H1 (cell line): ENCODE measurements at regions not wholly inside any gene's neighbourhood (a gene's known extent, or its start where the extent isn't known, plus 50 kb on each side); places are given as distances from the start of the nearest gene placed in this dataset.

Experiments used
- CTCF ChIA-PET: fragments of 300-600 bp; sonication (Branson Sonifier 250); formaldehyde crosslinking; loops from one replicate; lab custom pipeline; 2021; ENCODE audit not compliant: partially characterized antibody; lab: Charles Lee
- POLR2A ChIA-PET: fragments of 300-600 bp; sonication (Branson Sonifier 250); formaldehyde crosslinking; loops from one replicate; lab custom pipeline; 2021; ENCODE audit warnings: inconsistent platforms; ENCODE audit not compliant: partially characterized antibody; lab: Charles Lee
- DNase-seq, 2 experiments: peaks; one replicate each; pipeline versions ENCODE4 v3.0.0 to v3.0.0-alpha.2; 2010 to 2022; ENCODE audit warnings: low spot score in 2 of 2, low read depth in 1 of 2, mixed read lengths in 1 of 2
- FAIRE-seq: peaks from 2 replicates; lab custom pipeline; 2011; peaks lifted over from hg19 to GRCh38; lab: Jason Lieb, UNC
- H2AFZ ChIP-seq: 2 replicates; pipeline ENCODE4 v1.8.1; 2012; ENCODE audit warnings: low read length, inconsistent platforms
- H2AK5ac ChIP-seq: 2 replicates; pipeline ENCODE4 v1.6.1; 2013; ENCODE audit warnings: low read depth, low read length
- H2BK120ac ChIP-seq: replicated peaks from 2 replicates; pipeline ENCODE3; 2013; ENCODE audit warnings: low read depth, low read length, inconsistent platforms
- H2BK12ac ChIP-seq: 2 replicates; pipeline ENCODE4 v1.6.1; 2013; ENCODE audit warnings: low read depth, low read length
- H2BK15ac ChIP-seq: 2 replicates; pipeline ENCODE4 v1.6.1; 2013; ENCODE audit warnings: low read length
- H2BK20ac ChIP-seq: 2 replicates; pipeline ENCODE4 v1.6.1; 2013; ENCODE audit warnings: low read length
- H2BK5ac ChIP-seq: 2 replicates; pipeline ENCODE4 v1.6.1; 2013; ENCODE audit warnings: low read depth, low read length
- H3K14ac ChIP-seq: 2 replicates; pipeline ENCODE4 v1.6.1; 2013; ENCODE audit warnings: inconsistent platforms; ENCODE audit not compliant: insufficient read length
- H3K18ac ChIP-seq: 2 replicates; pipeline ENCODE4 v1.6.1; 2013; ENCODE audit warnings: low read length; ENCODE audit errors: extremely low read depth
- H3K23ac ChIP-seq: 2 replicates; pipeline ENCODE4 v1.6.1; 2013; ENCODE audit warnings: inconsistent platforms; ENCODE audit not compliant: insufficient read length
- H3K23me2 ChIP-seq: 2 replicates; pipeline ENCODE4 v1.6.1; 2013; ENCODE audit warnings: low read depth, low read length
- H3K27ac ChIP-seq: 2 replicates; pipeline ENCODE4 v1.6.1; 2011; ENCODE audit warnings: low read depth, low read length, inconsistent platforms
- H3K27me3 ChIP-seq, 4 experiments: replicated peaks in 1 of 4; 1 replicate in 1 of 4; 2 replicates in 3 of 4; pipeline versions ENCODE4 v1.6.1 to v1.8.1; 2011 to 2013; ENCODE audit warnings: low read length in 3 of 4, mild to moderate bottlenecking in 3 of 4, inconsistent platforms in 2 of 4, mixed read lengths in 2 of 4, moderate library complexity in 1 of 4; ENCODE audit not compliant: control insufficient read depth in 3 of 4, insufficient read depth in 3 of 4; ENCODE audit errors: extremely low read depth in 1 of 4
- H3K36me3 ChIP-seq, 4 experiments: 2 replicates each; pipeline versions ENCODE4 v1.6.1 to v1.8.1; 2011 to 2013; ENCODE audit warnings: mild to moderate bottlenecking in 4 of 4, low read length in 3 of 4, moderate library complexity in 2 of 4, control low read depth in 1 of 4, inconsistent platforms in 1 of 4; ENCODE audit not compliant: insufficient read depth in 4 of 4, control insufficient read depth in 2 of 4
- H3K4ac ChIP-seq: replicated peaks from 2 replicates; pipeline ENCODE3; 2013; ENCODE audit warnings: low read length, low read depth, mixed read lengths, inconsistent platforms; ENCODE audit not compliant: insufficient read length
- H3K4me1 ChIP-seq, 4 experiments: replicated peaks in 1 of 4; 1 replicate in 1 of 4; 2 replicates in 3 of 4; pipeline versions ENCODE4 v1.6.1 to v1.8.1; 2011 to 2013; ENCODE audit warnings: low read length in 3 of 4, inconsistent platforms in 2 of 4, mixed read lengths in 1 of 4; ENCODE audit not compliant: insufficient read depth in 4 of 4, control insufficient read depth in 3 of 4
- H3K4me2 ChIP-seq, 2 experiments: 2 replicates each; pipeline versions ENCODE4 v1.6.1 to v1.8.1; 2011 to 2013; ENCODE audit warnings: low read depth in 2 of 2, low read length in 2 of 2, control low read depth in 1 of 2, inconsistent platforms in 1 of 2, mild to moderate bottlenecking in 1 of 2; ENCODE audit not compliant: insufficient read depth in 1 of 2
- H3K4me3 ChIP-seq, 4 experiments: fragments of 200-600, 300-600 bp in 1 of 4; sonication (generic), shearing (Covaris generic), sonication (Bioruptor Twin) in 1 of 4; 2 replicates each; pipeline versions ENCODE4 v1.5.1 to v1.8.1; 2011 to 2016; ENCODE audit warnings: low read length in 4 of 4, low read depth in 3 of 4, control low read depth in 2 of 4, inconsistent platforms in 2 of 4, mild to moderate bottlenecking in 2 of 4, mixed read lengths in 1 of 4, moderate library complexity in 1 of 4; ENCODE audit not compliant: insufficient read depth in 2 of 4; ENCODE audit errors: extremely low read depth in 1 of 4
- H3K56ac ChIP-seq: replicated peaks from 2 replicates; pipeline ENCODE3; 2013; ENCODE audit warnings: low read depth, mild to moderate bottlenecking, mixed read lengths, low read length, inconsistent platforms; ENCODE audit not compliant: insufficient read length
- H3K79me1 ChIP-seq: 2 replicates; pipeline ENCODE4 v1.6.1; 2013; ENCODE audit warnings: low read depth, low read length, control low read depth
- H3K79me2 ChIP-seq, 2 experiments: 2 replicates each; pipeline versions ENCODE4 v1.6.1 to v1.8.1; 2012 to 2013; ENCODE audit warnings: low read length in 2 of 2, mild to moderate bottlenecking in 2 of 2, inconsistent platforms in 1 of 2; ENCODE audit not compliant: insufficient read depth in 2 of 2, control insufficient read depth in 1 of 2
- H3K9ac ChIP-seq, 4 experiments: replicated peaks in 1 of 4; 1 replicate in 1 of 4; 2 replicates in 3 of 4; pipeline versions ENCODE4 v1.6.1 to v1.8.1; 2011 to 2013; ENCODE audit warnings: low read depth in 3 of 4, low read length in 3 of 4, control low read depth in 2 of 4, mild to moderate bottlenecking in 2 of 4, moderate library complexity in 2 of 4, inconsistent platforms in 1 of 4; ENCODE audit errors: extremely low read depth in 1 of 4
- H3K9me3 ChIP-seq, 2 experiments: 2 replicates each; pipeline versions ENCODE4 v1.6.1 to v1.8.1; 2012 to 2013; ENCODE audit warnings: mild to moderate bottlenecking in 2 of 2, moderate library complexity in 2 of 2, control low read depth in 1 of 2, inconsistent platforms in 1 of 2, low read depth in 1 of 2, low read length in 1 of 2, mixed read lengths in 1 of 2; ENCODE audit not compliant: insufficient read depth in 2 of 2
- H4K20me1 ChIP-seq, 2 experiments: replicated peaks in 1 of 2; 2 replicates each; pipeline versions ENCODE3 to v1.8.1; 2011 to 2013; ENCODE audit warnings: inconsistent platforms in 2 of 2, low read length in 2 of 2, mild to moderate bottlenecking in 1 of 2; ENCODE audit not compliant: insufficient read depth in 2 of 2, control insufficient read depth in 1 of 2
- H4K5ac ChIP-seq: 2 replicates; pipeline ENCODE4 v1.6.1; 2013; ENCODE audit warnings: low read length, low read depth, mixed read lengths, inconsistent platforms; ENCODE audit not compliant: insufficient read length
- H4K8ac ChIP-seq: 2 replicates; pipeline ENCODE4 v1.8.0; 2013; ENCODE audit warnings: mild to moderate bottlenecking, moderate library complexity, low read length, inconsistent platforms; ENCODE audit not compliant: insufficient read depth; ENCODE audit errors: extremely low read depth
- H4K91ac ChIP-seq: replicated peaks from 2 replicates; pipeline ENCODE3; 2013; ENCODE audit warnings: low read length, mixed read lengths, inconsistent platforms; ENCODE audit not compliant: insufficient read length
- EP300 ChIP-seq, 2 experiments: IDR thresholded peaks; 1 replicate in 1 of 2; 2 replicates in 1 of 2; pipeline ENCODE4 v1.6.1; 2011 to 2012; ENCODE audit warnings: low read depth in 2 of 2, low read length in 2 of 2, mild to moderate bottlenecking in 2 of 2, borderline replicate concordance in 1 of 2, inconsistent platforms in 1 of 2, moderate library complexity in 1 of 2
- GTF2F1 ChIP-seq: IDR thresholded peaks from 2 replicates; pipeline ENCODE4 v1.6.1; 2012; ENCODE audit warnings: low read depth, low read length, improper control_type of control experiment, borderline replicate concordance
- KDM1A ChIP-seq: fragments of 200-600, 300-600 bp; sonication (generic); IDR thresholded peaks from 2 replicates; pipeline ENCODE4 v1.7.1; 2016; ENCODE audit warnings: mild to moderate bottlenecking, low read length, borderline replicate concordance
- KDM5A ChIP-seq: fragments of 200-600 bp; IDR thresholded peaks from 2 replicates; pipeline ENCODE4 v1.7.1; 2012; ENCODE audit warnings: mild to moderate bottlenecking, low read length, inconsistent platforms, mixed read lengths
- MAFK ChIP-seq: IDR thresholded peaks from 2 replicates; pipeline ENCODE4 v1.6.1; 2012; ENCODE audit warnings: low read depth, mild to moderate bottlenecking, improper control_type of control experiment, low read length
- SIN3A ChIP-seq, 2 experiments: IDR thresholded peaks in 1 of 2; conservative IDR thresholded peaks in 1 of 2; 2 replicates each; pipeline ENCODE4 v1.6.1; 2011 to 2012; ENCODE audit warnings: low read length in 2 of 2, improper control_type of control experiment in 1 of 2, low read depth in 1 of 2, mild to moderate bottlenecking in 1 of 2
- WGBS, 2 experiments: shearing (Covaris generic) in 1 of 2; methylation state at CpG; one replicate each; pipeline versions ENCODE4 v1.1.6 to v1.1.7; 2013 to 2015; ENCODE audit warnings: low lambda C conversion rate in 2 of 2, mixed read lengths in 2 of 2, inconsistent platforms in 1 of 2, low coverage in 1 of 2, missing lambda C conversion rate in 1 of 2; ENCODE audit not compliant: insufficient replicate concordance in 2 of 2, insufficient coverage in 1 of 2, insufficient read length in 1 of 2; ENCODE audit errors: extremely low coverage in 1 of 2, missing lambda C conversion rate in 1 of 2; 5-methylcytosine and 5-hydroxymethylcytosine counted together
- TF ChIP-seq, protein P1 (sequence below): IDR thresholded peaks from 2 replicates; pipeline ENCODE4 v1.6.1; 2011; ENCODE audit warnings: low read length, improper control_type of control experiment

DNA sequence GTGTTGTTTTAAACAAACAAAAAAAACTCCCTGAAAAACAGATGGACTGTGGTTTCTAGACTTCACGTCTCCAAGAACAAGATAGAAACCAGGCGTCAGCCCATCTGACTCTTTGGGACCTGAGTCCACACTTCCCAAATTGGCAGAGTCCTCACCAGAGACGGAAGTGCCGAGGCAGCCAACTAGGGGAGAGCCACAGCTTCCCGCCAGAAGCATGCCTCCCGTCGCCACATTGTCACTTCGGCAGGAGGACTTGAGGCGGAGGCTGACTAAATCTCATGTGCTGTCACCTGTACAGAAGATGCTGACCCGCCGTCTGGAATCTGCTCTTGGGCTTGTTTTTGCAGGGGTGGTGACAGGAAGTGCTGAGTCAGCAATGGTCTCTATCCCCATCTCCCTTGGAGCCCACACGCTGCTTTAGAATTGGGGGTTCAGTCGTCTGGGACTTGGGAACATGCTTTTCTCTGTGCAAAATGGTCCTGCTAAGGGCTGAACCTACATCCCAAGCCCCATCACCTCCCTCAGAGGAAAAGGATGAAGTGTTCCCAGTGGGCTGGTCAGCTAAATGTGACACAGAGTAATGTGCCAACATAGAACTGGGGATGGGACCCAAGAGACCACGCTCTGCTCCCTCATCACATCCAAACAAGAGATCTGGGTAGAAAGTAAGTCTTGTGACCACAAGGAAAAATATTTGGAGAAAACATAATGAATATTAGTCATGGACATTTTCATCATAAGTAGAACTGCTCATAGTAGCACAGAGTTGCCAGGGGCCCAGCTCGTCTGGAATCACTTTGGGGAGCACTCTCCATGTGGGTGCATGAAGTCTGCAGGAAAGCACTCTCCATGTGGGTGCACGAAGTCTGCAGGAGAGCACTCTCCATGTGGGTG, 152.9 kb downstream of the SNX19 start:
- Histone ChIP-seq H2AFZ (no peak overlapping the region), H3K27me3 (no peaks in the 10 kb centered on the region; a peak in 1 of 7 replicates), H3K79me1 (no peaks in the 10 kb centered on the region), H2BK5ac (peak overlapping the region; percentile 97; the same call in 1 of the 2 replicates), H3K9ac (no peak overlapping the region), H3K23ac (no peak overlapping the region), H3K27ac (no peak overlapping the region), H3K79me2 (no peaks in the 10 kb centered on the region), H3K4me1 (peaks cover 7 to 17% (median 13%) of the 10 kb centered on the region in 4 experiments; a peak in 6 of 7 replicates), H3K9me3 (no peaks in the 10 kb centered on the region), H4K20me1 (no peaks in the 10 kb centered on the region), H4K5ac (no peak overlapping the region), H4K8ac (no peak overlapping the region), H3K36me3 (no peaks in the 10 kb centered on the region), H2AK5ac (peak overlapping the region; percentile 83), H4K91ac (no peak overlapping the region), H3K4ac (no peak overlapping the region), H3K18ac (no peak overlapping the region), H3K56ac (no peak overlapping the region), H3K4me2 (no peak overlapping the region), H3K14ac (no peak overlapping the region), H2BK12ac (peak overlapping the region; percentile 97; the same call in 1 of the 2 replicates), H3K23me2 (peaks cover 2% of the 10 kb centered on the region; the same call in 1 of the 2 replicates), H2BK15ac (no peak overlapping the region), H3K4me3 (no peak overlapping the region), H2BK20ac (peak overlapping the region; percentile 91), H2BK120ac (no peak overlapping the region)
- 92% methylated on average over 16 of the region's 16 CpGs; no CpG with 5 or more reads in 1 of the 2 experiments for WGBS, 2 experiments
- no peak for DNase-seq
- POLR2A ChIA-PET = no interaction called here
- CTCF ChIA-PET = no interaction called here
- no peak for FAIRE-seq
- TF ChIP-seq SIN3A (conservative IDR thresholded peaks at IDR 0.05 in 1 of 2, IDR thresholded peaks at IDR 0.05 in 1 of 2; ENCODE audit: low read depth in 1 of 2, low read length in 2 of 2) (no peak), MAFK (peak; percentile 95), KDM1A (no peak), EP300 (IDR thresholded peaks at IDR 0.05; ENCODE audit: borderline replicate concordance in 1 of 2, low read depth in 2 of 2, low read length in 2 of 2) (no peak), GTF2F1 (no peak), KDM5A (no peak)
- TF ChIP-seq, protein P1, sequence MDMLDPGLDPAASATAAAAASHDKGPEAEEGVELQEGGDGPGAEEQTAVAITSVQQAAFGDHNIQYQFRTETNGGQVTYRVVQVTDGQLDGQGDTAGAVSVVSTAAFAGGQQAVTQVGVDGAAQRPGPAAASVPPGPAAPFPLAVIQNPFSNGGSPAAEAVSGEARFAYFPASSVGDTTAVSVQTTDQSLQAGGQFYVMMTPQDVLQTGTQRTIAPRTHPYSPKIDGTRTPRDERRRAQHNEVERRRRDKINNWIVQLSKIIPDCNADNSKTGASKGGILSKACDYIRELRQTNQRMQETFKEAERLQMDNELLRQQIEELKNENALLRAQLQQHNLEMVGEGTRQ = no peak
